Gastrocnemius medialis (tissue), 4 donors: ENCODE measurements at regions not wholly inside any gene's neighbourhood (a gene's known extent, or its start where the extent isn't known, plus 50 kb on each side); places are given as distances from the start of the nearest gene placed in this dataset.

Experiments
- ATAC-seq, 2 donors: fragments of 150-250 bp; one replicate each; pipeline ENCODE4 v1.9.1; 2016
- DNase-seq, 2 donors: peaks; one replicate each; pipeline ENCODE4 v3.0.0-alpha.2; 2019
- H3K27ac ChIP-seq, 4 donors: fragments of 200-600 bp; sonication (generic); 1 replicate in 1 of 4; 2 replicates in 3 of 4; pipeline ENCODE4 v1.5.1; 2016 to 2018; ENCODE audit warnings: mild to moderate bottlenecking in 2 of 4, moderate library complexity in 1 of 4
- H3K27me3 ChIP-seq, 3 donors: fragments of 200-600 bp; sonication (generic) in 2 of 3; 1 replicate in 1 of 3; 2 replicates in 2 of 3; pipeline versions ENCODE4 v1.5.1 to v1.6.0; 2016 to 2019; ENCODE audit warnings: mild to moderate bottlenecking in 1 of 3, moderate library complexity in 1 of 3
- H3K36me3 ChIP-seq, 2 donors: fragments of 200-600 bp; sonication (generic) in 1 of 2; one replicate each; pipeline ENCODE4 v1.5.1; 2017 to 2018
- H3K4me1 ChIP-seq, 2 donors: fragments of 200-600 bp; sonication (generic) in 1 of 2; one replicate each; pipeline ENCODE4 v1.5.1; 2016 to 2017; ENCODE audit warnings: mild to moderate bottlenecking in 2 of 2
- H3K4me3 ChIP-seq, 4 donors: fragments of 200-600 bp; sonication (generic) in 3 of 4; 1 replicate in 1 of 4; 2 replicates in 3 of 4; pipeline ENCODE4 v1.5.1; 2016 to 2019; ENCODE audit warnings: mild to moderate bottlenecking in 2 of 4
- H3K9me3 ChIP-seq, 3 donors: fragments of 200-600 bp; sonication (generic) in 2 of 3; 1 replicate in 1 of 3; 2 replicates in 2 of 3; pipeline ENCODE4 v1.5.1; 2016 to 2019
- POLR2A ChIP-seq, 2 donors: fragments of 450-650 bp; IDR thresholded peaks; one replicate each; pipeline ENCODE4 v1.6.1; 2017; ENCODE audit warnings: antibody characterized with exemption in 2 of 2, mild to moderate bottlenecking in 2 of 2, moderate library complexity in 2 of 2
- in situ Hi-C, 4 donors: fragments of 200-750 bp; cut with MboI; loops; one replicate each; pipeline versions ENCODE4 v1.15.0 to v1.8.0; 2017; ENCODE audit warnings: low sequenced_read_pairs in 4 of 4
- intact Hi-C: fragments of 100-400 bp; cut with DNase I; formaldehyde crosslinking; loops from one replicate; pipeline ENCODE4 v1.15.1; 2023; ENCODE audit warnings: low total_unique reads
- TF ChIP-seq, protein P1 (sequence below), 5 experiments: fragments of 450-650 bp in 3 of 5; fragments of 200-600 bp in 2 of 5; sonication (generic) in 2 of 5; IDR thresholded peaks in 4 of 5; conservative IDR thresholded peaks in 1 of 5; 1 replicate in 4 of 5; 2 replicates in 1 of 5; pipeline ENCODE4 v1.5.1; 2016 to 2019; ENCODE audit warnings: antibody characterized with exemption in 5 of 5, mild to moderate bottlenecking in 3 of 5, moderate library complexity in 3 of 5

DNA sequence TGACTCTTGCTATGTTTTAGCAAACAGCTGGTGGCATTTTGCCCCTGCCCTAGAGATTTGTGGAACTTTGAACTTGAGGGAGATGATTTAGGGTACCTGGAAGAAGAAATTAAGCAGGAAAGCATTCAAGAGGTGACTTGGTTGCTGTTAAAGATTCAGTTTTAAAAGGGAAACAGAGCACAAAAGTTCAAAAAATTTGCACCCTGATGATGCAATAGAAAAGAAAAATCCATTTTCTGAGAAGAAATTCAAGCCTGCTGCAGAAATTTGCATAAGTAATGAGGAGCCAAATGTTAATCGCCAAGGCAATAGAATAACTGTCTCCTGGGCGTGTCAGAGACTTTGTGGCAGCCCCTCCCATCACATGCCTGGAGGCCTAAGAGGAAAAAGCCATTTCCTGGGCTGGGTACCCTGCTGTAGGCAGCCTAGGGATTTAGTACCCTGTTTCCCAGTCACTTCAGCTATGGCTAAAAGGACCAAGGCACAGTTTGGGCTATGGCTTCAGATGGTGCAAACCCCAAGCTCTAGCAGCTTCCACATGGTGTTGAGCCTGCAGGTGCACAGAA lies 958.5 kb upstream of the MIR17HG start:
- in situ Hi-C loops (no loop called here), intact Hi-C loops (no loop called here)
- Histone ChIP-seq H3K27ac (no peak overlapping the region), H3K36me3 (no peaks in the 10 kb centered on the region), H3K4me3 (no peak overlapping the region), H3K9me3 (no peaks in the 10 kb centered on the region), H3K27me3 (no peaks in the 10 kb centered on the region), H3K4me1 (no peaks in the 10 kb centered on the region)
- DNase-seq (no peak), ATAC-seq (no peak)
- no peak for TF ChIP-seq POLR2A (IDR thresholded peaks at IDR 0.05)
- TF ChIP-seq, protein P1, sequence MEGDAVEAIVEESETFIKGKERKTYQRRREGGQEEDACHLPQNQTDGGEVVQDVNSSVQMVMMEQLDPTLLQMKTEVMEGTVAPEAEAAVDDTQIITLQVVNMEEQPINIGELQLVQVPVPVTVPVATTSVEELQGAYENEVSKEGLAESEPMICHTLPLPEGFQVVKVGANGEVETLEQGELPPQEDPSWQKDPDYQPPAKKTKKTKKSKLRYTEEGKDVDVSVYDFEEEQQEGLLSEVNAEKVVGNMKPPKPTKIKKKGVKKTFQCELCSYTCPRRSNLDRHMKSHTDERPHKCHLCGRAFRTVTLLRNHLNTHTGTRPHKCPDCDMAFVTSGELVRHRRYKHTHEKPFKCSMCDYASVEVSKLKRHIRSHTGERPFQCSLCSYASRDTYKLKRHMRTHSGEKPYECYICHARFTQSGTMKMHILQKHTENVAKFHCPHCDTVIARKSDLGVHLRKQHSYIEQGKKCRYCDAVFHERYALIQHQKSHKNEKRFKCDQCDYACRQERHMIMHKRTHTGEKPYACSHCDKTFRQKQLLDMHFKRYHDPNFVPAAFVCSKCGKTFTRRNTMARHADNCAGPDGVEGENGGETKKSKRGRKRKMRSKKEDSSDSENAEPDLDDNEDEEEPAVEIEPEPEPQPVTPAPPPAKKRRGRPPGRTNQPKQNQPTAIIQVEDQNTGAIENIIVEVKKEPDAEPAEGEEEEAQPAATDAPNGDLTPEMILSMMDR (IDR thresholded peaks at IDR 0.05 in 4 of 5, conservative IDR thresholded peaks at IDR 0.05 in 1 of 5), result no peak

- intact Hi-C loops, result no loop called here
- no peak for DNase-seq
- Histone ChIP-seq H3K27ac (no peak overlapping the region), H3K9me3 (no peaks in the 10 kb centered on the region), H3K36me3 (no peaks in the 10 kb centered on the region), H3K4me1 (no peaks in the 10 kb centered on the region), H3K27me3 (no peaks in the 10 kb centered on the region), H3K4me3 (no peak overlapping the region)
- in situ Hi-C loops, result no loop called here
- TF ChIP-seq, protein P1 (IDR thresholded peaks at IDR 0.05 in 4 of 5, conservative IDR thresholded peaks at IDR 0.05 in 1 of 5), result no peak
- no peak for TF ChIP-seq POLR2A (IDR thresholded peaks at IDR 0.05)
- no peak for ATAC-seq
Measured at GRCh38 chr13:90389537-90389936, 958.0 kb upstream of the MIR17HG start.

DNA sequence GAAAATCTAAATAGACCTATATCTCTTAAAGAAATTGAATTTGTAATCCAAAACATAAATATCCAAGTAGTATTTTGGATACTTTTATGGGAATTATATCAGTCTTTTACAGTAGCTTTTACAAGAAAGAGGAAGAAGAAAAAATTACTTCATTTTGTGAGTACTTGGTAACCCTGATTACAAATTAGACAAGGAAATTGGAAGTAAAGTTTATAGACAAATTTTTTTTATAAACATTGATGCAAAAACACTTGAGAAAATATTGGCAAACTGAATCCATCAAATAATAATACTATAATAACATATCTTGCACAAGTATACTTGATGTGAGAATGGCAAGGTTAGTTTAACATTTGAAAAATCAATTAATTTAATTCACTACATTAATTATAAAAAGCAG lies 954.1 kb upstream of the MIR17HG start:
- no peak for DNase-seq
- TF ChIP-seq, protein P1 (IDR thresholded peaks at IDR 0.05 in 4 of 5, conservative IDR thresholded peaks at IDR 0.05 in 1 of 5), result no peak
- no peak overlapping the region for H3K4me3 ChIP-seq
- no peak for ATAC-seq
- H3K9me3 ChIP-seq, result no peaks in the 10 kb centered on the region
- H3K27me3 ChIP-seq, result no peaks in the 10 kb centered on the region
- in situ Hi-C loops (no loop called here), intact Hi-C loops (no loop called here)
- H3K36me3 ChIP-seq, result no peaks in the 10 kb centered on the region
- H3K27ac ChIP-seq, result no peak overlapping the region
- H3K4me1 ChIP-seq, result no peaks in the 10 kb centered on the region

DNA sequence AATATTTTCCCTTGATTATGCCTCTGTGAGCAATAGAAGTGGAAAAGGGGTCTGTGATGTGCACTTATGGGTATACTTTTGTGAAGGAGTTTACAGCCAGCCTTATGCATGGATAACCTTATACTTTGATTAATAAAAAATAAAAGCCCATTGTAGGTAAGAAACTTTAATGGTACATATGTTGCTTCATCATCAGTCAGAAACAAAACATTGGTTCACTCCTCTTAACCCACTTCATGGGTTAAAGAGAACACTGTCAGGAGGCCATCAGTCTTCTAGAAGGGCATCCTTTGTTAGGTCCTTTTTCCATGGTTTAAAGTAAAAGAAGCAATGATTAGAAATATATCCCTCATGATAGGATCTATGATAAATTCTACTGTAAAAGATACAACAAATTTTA lies 952.1 kb upstream of the MIR17HG start:
- TF ChIP-seq, protein P1 (IDR thresholded peaks at IDR 0.05 in 4 of 5, conservative IDR thresholded peaks at IDR 0.05 in 1 of 5), result no peak
- TF ChIP-seq POLR2A (IDR thresholded peaks at IDR 0.05), result no peak
- in situ Hi-C loops, result no loop called here

DNA sequence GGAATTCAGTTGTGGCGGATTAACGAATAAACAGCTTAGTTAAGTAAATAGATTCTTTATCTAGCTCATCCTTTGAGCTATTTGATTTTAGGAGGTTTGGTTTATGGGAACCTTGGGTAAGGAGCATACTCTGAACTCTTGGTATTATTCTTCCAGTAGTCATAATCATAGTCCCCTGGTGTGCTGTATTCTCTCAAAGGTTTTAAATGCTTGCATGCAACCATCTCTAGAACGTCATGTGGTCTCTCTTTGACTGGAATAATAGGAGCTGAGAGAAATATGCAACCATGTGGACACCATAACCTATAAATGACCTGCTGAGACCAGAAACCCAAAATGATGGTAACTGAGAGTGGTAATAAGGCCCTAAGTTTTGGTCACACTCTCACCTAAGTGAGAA lies 951.6 kb upstream of the MIR17HG start:
- TF ChIP-seq POLR2A (IDR thresholded peaks at IDR 0.05), result no peak
- TF ChIP-seq, protein P1 (IDR thresholded peaks at IDR 0.05 in 4 of 5, conservative IDR thresholded peaks at IDR 0.05 in 1 of 5), result no peak
- DNase-seq (no peak), ATAC-seq (no peak)
- H3K4me1 ChIP-seq, result no peaks in the 10 kb centered on the region
- H3K9me3 ChIP-seq, result no peaks in the 10 kb centered on the region
- no peak overlapping the region for H3K4me3 ChIP-seq
- no peaks in the 10 kb centered on the region for H3K27me3 ChIP-seq
- in situ Hi-C loops, result no loop called here
- no peaks in the 10 kb centered on the region for H3K36me3 ChIP-seq
- no peak overlapping the region for H3K27ac ChIP-seq
- intact Hi-C loops, result no loop called here

More for the DNA sequence above, 952.1 kb upstream of the MIR17HG start:
- no peaks in the 10 kb centered on the region for H3K27me3 ChIP-seq
- no peaks in the 10 kb centered on the region for H3K4me1 ChIP-seq
- DNase-seq, result no peak
- H3K9me3 ChIP-seq, result no peaks in the 10 kb centered on the region
- no peak for ATAC-seq
- no peak overlapping the region for H3K4me3 ChIP-seq
- H3K27ac ChIP-seq, result no peak overlapping the region
- H3K36me3 ChIP-seq, result no peaks in the 10 kb centered on the region
- intact Hi-C loops, result no loop called here
